ENCODE measurements at regions not wholly inside any gene's neighbourhood (a gene's known extent, or its start where the extent isn't known, plus 50 kb on each side); places are given as distances from the start of the nearest gene placed in this dataset.
"Not testable (repeated sequence)": the region's sequence is repeated elsewhere in the genome, so short reads cannot be mapped to it uniquely, and the experiment has no call there.

DNA sequence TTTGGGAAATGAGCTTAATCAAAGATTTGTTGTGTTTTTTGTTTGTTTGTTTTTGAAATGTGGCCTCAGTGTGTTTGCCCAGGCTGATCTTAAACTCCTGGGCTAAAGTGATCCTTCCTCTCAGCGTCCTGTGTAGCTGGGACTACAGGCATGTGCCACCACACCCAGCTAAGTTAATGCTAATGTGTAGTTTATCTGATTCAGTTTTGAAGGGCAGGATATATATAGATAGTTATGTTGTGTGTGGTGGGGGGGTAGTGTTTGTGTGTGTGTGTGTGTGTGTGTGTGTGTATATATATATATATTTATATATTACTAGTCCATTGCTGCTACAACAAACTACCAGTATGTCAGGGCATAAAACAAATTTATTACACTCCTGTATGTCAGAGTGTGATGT, 108.1 kb upstream of the PTPN20 start:
- TF ChIP-seq POLR2AphosphoS5, CTCF, EP300, POLR2A (IDR thresholded peaks at IDR 0.05): not testable (repeated sequence)
